ENCODE measurements at regions not wholly inside any gene's neighbourhood (a gene's known extent, or its start where the extent isn't known, plus 50 kb on each side); places are given as distances from the start of the nearest gene placed in this dataset.
A peak's percentile ranks its signal among the peaks of the same experiment; 100 is the strongest.

GRCh38 chr1:112807999-112808398 lies 92.9 kb upstream of the PPM1J start:
- CTCF ChIA-PET, result interaction anchor here (0.9 to 13.5 kb wide), 9 partner anchors 9 to 264 kb away, joined by 3 to 417 read pairs (median 10); partner anchors contain the start of genes LRIG2 and PPM1J
- H3K9me3 ChIP-seq (ENCODE audit: control insufficient read depth, insufficient read depth, low read depth, low read length), result no peaks in the 10 kb centered on the region
- POLR2A ChIA-PET, result no interaction called here
- H3K4me1 ChIP-seq (ENCODE audit: control insufficient read depth, insufficient read depth, low read length), result no peaks in the 10 kb centered on the region
- H3K4me3 ChIP-seq (ENCODE audit: low read depth, low read length), result no peak overlapping the region
- no peak overlapping the region for H3K27ac ChIP-seq (ENCODE audit: extremely low read depth, low read depth, low read length)
- no peaks in the 10 kb centered on the region for H3K36me3 ChIP-seq (ENCODE audit: control insufficient read depth in 2 of 2, insufficient read depth in 1 of 2, low read length in 2 of 2)
- TF ChIP-seq CTCF (tag by site-specific recombination; IDR thresholded peaks at IDR 0.05) (no peak), ZNF350 (tag by site-specific recombination; IDR thresholded peaks at IDR 0.05) (no peak), ZNF664 (tag by site-specific recombination; IDR thresholded peaks at IDR 0.05) (no peak), GLIS2 (tag by site-specific recombination; IDR thresholded peaks at IDR 0.05) (no peak), ZNF596 (tag by site-specific recombination; IDR thresholded peaks at IDR 0.05) (no peak), ZNF354C (tag by site-specific recombination; IDR thresholded peaks at IDR 0.05; ENCODE audit: borderline replicate concordance, low read depth) (no peak), ZNF837 (tag by site-specific recombination; IDR thresholded peaks at IDR 0.05) (no peak)

- ChIA-PET CTCF (interaction anchor here (2.2 to 13.5 kb wide), 3 partner anchors 88 to 265 kb away, joined by 9 to 417 read pairs (median 17); partner anchors contain the start of genes LRIG2 and PPM1J), POLR2A (no interaction called here)
- no peaks in the 10 kb centered on the region for H3K9me3 ChIP-seq (ENCODE audit: control insufficient read depth, insufficient read depth, low read depth, low read length)
- no peaks in the 10 kb centered on the region for H3K36me3 ChIP-seq (ENCODE audit: control insufficient read depth in 2 of 2, insufficient read depth in 1 of 2, low read length in 2 of 2)
- H3K4me1 ChIP-seq (ENCODE audit: control insufficient read depth, insufficient read depth, low read length), result no peaks in the 10 kb centered on the region
- no peak overlapping the region for H3K27ac ChIP-seq (ENCODE audit: extremely low read depth, low read depth, low read length)
- no peak for TF ChIP-seq ZFP3 (tag by site-specific recombination; IDR thresholded peaks at IDR 0.05; ENCODE audit: low read depth)
- no peak for TF ChIP-seq ZNF26 (tag by site-specific recombination; IDR thresholded peaks at IDR 0.05)
- no peak for TF ChIP-seq ZBTB7A (tag by site-specific recombination; IDR thresholded peaks at IDR 0.05; ENCODE audit: low read depth)
- no peak overlapping the region for H3K4me3 ChIP-seq (ENCODE audit: low read depth, low read length)
Measured at GRCh38 chr1:112807117-112807516, 92.0 kb upstream of the PPM1J start.

GRCh38 chr1:112806090-112806642 lies 91.0 kb upstream of the PPM1J start:
- H3K36me3 ChIP-seq (ENCODE audit: control insufficient read depth in 2 of 2, insufficient read depth in 1 of 2, low read length in 2 of 2), result no peaks in the 10 kb centered on the region
- H3K4me1 ChIP-seq (ENCODE audit: control insufficient read depth, insufficient read depth, low read length), result no peaks in the 10 kb centered on the region
- no peak overlapping the region for H3K4me3 ChIP-seq (ENCODE audit: low read depth, low read length)
- H3K9me3 ChIP-seq (ENCODE audit: control insufficient read depth, insufficient read depth, low read depth, low read length), result no peaks in the 10 kb centered on the region
- no peak for TF ChIP-seq AEBP2 (tag by site-specific recombination; IDR thresholded peaks at IDR 0.05; ENCODE audit: borderline replicate concordance)
- TF ChIP-seq SCRT2 (tag by site-specific recombination; IDR thresholded peaks at IDR 0.05), result peak; percentile 43; the same call in 1 of the 2 replicates
- no peak for TF ChIP-seq GLIS2 (tag by site-specific recombination; IDR thresholded peaks at IDR 0.05)
- H3K27ac ChIP-seq (ENCODE audit: extremely low read depth, low read depth, low read length), result no peak overlapping the region
- CTCF ChIA-PET, result interaction anchor here (0.6 to 13.5 kb wide), 11 partner anchors 8 to 453 kb away, joined by 3 to 417 read pairs (median 6); partner anchors contain the start of genes LRIG2 and PPM1J
- POLR2A ChIA-PET, result no interaction called here

Data from HEK293 (cell line).